ENCODE measurements at regions not wholly inside any gene's neighbourhood (a gene's known extent, or its start where the extent isn't known, plus 50 kb on each side); places are given as distances from the start of the nearest gene placed in this dataset.

DNA sequence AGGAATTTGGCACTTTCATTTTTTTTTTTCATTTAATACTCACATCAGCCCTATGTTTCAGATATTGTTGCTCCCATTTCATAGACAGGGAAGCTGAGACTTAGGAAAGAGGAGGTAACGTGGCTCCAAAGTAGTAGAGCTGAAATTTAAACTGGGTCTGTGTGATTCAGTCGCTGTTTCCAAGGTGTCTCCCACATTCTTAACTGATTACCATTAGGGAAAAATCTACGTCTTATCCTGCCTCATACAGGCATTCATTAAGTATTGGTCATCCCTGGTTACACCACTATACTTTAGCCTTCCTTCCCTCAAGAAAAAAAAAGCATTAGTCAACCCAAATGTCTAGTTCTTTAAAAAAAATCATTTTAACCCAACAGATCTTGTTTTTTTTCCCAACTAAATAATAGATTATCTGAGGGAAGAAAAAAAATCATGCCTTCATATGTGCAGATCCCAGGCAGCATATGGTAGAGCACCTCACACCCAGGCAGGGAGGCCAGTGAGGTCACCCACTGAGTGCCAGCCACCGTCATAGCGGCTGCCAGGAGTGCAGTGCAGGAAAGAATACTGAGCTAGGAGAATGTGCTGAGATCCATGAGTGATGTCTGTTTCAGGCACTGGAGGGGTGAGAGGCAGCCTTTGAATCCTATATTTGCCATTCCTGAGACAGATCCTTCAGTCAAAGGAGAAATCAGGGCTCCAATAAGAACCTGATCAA is 59.0 kb upstream of the SORCS3 start:
- intact Hi-C loops (cut with DNase I; ENCODE audit: low total_unique reads): no loop called here
- DNase-seq: no peak
- H3K36me3 ChIP-seq: no peaks in the 10 kb centered on the region
- TF ChIP-seq POLR2A (IDR thresholded peaks at IDR 0.05): no peak
- TF ChIP-seq, protein P1, sequence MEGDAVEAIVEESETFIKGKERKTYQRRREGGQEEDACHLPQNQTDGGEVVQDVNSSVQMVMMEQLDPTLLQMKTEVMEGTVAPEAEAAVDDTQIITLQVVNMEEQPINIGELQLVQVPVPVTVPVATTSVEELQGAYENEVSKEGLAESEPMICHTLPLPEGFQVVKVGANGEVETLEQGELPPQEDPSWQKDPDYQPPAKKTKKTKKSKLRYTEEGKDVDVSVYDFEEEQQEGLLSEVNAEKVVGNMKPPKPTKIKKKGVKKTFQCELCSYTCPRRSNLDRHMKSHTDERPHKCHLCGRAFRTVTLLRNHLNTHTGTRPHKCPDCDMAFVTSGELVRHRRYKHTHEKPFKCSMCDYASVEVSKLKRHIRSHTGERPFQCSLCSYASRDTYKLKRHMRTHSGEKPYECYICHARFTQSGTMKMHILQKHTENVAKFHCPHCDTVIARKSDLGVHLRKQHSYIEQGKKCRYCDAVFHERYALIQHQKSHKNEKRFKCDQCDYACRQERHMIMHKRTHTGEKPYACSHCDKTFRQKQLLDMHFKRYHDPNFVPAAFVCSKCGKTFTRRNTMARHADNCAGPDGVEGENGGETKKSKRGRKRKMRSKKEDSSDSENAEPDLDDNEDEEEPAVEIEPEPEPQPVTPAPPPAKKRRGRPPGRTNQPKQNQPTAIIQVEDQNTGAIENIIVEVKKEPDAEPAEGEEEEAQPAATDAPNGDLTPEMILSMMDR (IDR thresholded peaks at IDR 0.05): no peak
- H3K4me3 ChIP-seq: no peak overlapping the region
- H3K9me3 ChIP-seq: no peaks in the 10 kb centered on the region
- no peaks in the 10 kb centered on the region for H3K4me1 ChIP-seq
- no peaks in the 10 kb centered on the region for H3K27me3 ChIP-seq
- H3K27ac ChIP-seq: no peak overlapping the region

DNA sequence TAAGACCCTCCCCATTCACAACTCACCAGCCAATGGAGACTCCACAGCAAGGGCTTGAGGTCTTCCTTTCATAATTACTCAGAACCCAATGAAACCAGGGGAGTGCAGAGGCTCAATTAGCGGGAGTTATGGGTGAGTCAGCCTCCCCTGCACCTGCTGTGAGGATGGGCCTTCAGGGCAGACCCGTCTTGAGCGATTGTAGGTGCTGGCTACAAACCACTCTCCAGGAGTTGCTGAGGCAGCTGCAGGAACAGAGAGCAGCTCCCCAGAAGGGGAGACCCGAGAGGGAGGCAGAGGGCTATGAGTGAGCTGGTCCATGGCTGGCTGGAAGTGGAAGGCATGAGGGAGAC is 58.5 kb upstream of the SORCS3 start:
- H3K4me3 ChIP-seq: no peak overlapping the region
- intact Hi-C loops (cut with DNase I; ENCODE audit: low total_unique reads): no loop called here
- DNase-seq: no peak

GRCh38 chr10:104582966-104583365 is 58.1 kb upstream of the SORCS3 start:
- TF ChIP-seq POLR2A (IDR thresholded peaks at IDR 0.05): no peak
- TF ChIP-seq, protein P1 (IDR thresholded peaks at IDR 0.05): no peak
- H3K36me3 ChIP-seq: no peaks in the 10 kb centered on the region
- no peaks in the 10 kb centered on the region for H3K27me3 ChIP-seq
- no peaks in the 10 kb centered on the region for H3K4me1 ChIP-seq
- no peaks in the 10 kb centered on the region for H3K9me3 ChIP-seq
- intact Hi-C loops (cut with DNase I; ENCODE audit: low total_unique reads): no loop called here
- no peak overlapping the region for H3K27ac ChIP-seq
- H3K4me3 ChIP-seq: no peak overlapping the region
- no peak for DNase-seq

More for the DNA sequence above, 58.5 kb upstream of the SORCS3 start:
- Histone ChIP-seq H3K9me3 (no peaks in the 10 kb centered on the region), H3K4me1 (no peaks in the 10 kb centered on the region), H3K27me3 (no peaks in the 10 kb centered on the region), H3K36me3 (no peaks in the 10 kb centered on the region), H3K27ac (no peak overlapping the region)
- TF ChIP-seq POLR2A (IDR thresholded peaks at IDR 0.05): no peak
- TF ChIP-seq, protein P1 (IDR thresholded peaks at IDR 0.05): no peak

DNA sequence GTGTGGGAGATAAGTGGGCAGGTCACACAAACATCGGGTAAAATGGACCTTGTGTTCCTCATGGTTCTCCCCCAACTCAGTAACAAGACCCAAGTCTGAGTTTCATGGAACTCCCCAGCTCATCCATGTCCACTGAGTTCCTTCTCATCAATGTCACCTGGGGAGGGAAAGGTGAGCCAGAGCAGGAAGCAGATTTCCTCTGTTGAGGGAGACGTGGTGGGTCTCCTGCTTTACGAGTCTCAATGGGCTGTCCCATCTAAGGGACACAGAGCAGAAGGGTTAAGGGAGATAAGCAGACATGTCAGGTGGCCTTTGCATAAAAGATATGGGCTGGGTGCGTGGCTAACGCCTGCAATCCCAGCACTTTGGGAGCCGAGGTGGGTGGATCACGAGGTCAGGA is 56.5 kb upstream of the SORCS3 start:
- H3K9me3 ChIP-seq: no peaks in the 10 kb centered on the region
- intact Hi-C loops (cut with DNase I; ENCODE audit: low total_unique reads): no loop called here
- H3K36me3 ChIP-seq: no peaks in the 10 kb centered on the region
- H3K4me1 ChIP-seq: no peaks in the 10 kb centered on the region
- no peak for DNase-seq
- no peaks in the 10 kb centered on the region for H3K27me3 ChIP-seq
- H3K27ac ChIP-seq: no peak overlapping the region
- no peak overlapping the region for H3K4me3 ChIP-seq
- no peak for TF ChIP-seq POLR2A (IDR thresholded peaks at IDR 0.05)
- TF ChIP-seq, protein P1 (IDR thresholded peaks at IDR 0.05): no peak

DNA sequence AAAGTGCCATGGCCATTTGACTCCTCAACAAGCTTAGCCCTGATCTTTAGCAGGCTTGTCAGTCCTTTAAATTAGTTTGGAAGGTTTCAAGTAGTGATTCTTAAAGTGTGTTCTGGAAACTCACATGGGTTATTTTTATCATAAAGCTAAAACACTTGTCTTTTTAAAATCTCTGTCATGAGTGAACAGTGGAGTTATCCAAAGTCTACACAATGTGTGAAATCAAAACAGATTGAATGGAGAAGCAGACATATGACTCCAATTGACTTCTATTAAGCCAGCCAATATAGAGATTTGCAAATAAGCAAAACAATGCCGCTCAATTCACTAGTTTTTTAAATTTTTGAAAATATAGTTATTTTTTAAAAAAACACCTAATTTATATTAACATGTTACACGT is 53.3 kb upstream of the SORCS3 start:
- H3K4me3 ChIP-seq: no peak overlapping the region
- intact Hi-C loops (cut with DNase I; ENCODE audit: low total_unique reads): no loop called here
- TF ChIP-seq, protein P1 (IDR thresholded peaks at IDR 0.05): no peak
- no peak for TF ChIP-seq POLR2A (IDR thresholded peaks at IDR 0.05)
- no peak overlapping the region for H3K27ac ChIP-seq
- H3K27me3 ChIP-seq: no peaks in the 10 kb centered on the region
- H3K36me3 ChIP-seq: no peaks in the 10 kb centered on the region
- no peaks in the 10 kb centered on the region for H3K4me1 ChIP-seq
- DNase-seq: no peak
- H3K9me3 ChIP-seq: no peaks in the 10 kb centered on the region
